ENCODE measurements at regions not wholly inside any gene's neighbourhood (a gene's known extent, or its start where the extent isn't known, plus 50 kb on each side); places are given as distances from the start of the nearest gene placed in this dataset.

- TF ChIP-seq CTCF (IDR thresholded peaks at IDR 0.05; ENCODE audit: insufficient read depth, low read depth, low read length) (no peak), EZH2 (IDR thresholded peaks at IDR 0.05; ENCODE audit: insufficient read depth, low read length) (no peak)
Measured at GRCh38 chr13:71339005-71339404, 528.0 kb downstream of the DACH1 start.

All from astrocyte (in vitro differentiated cells and primary cell).